ENCODE measurements at regions not wholly inside any gene's neighbourhood (a gene's known extent, or its start where the extent isn't known, plus 50 kb on each side); places are given as distances from the start of the nearest gene placed in this dataset.

- DNase-seq (ENCODE audit: low spot score) (no peak), FAIRE-seq (no peak)
Observed at GRCh38 chr4:117793845-117794480, 240.3 kb upstream of the NDST3 start.

GRCh38 chr4:117796677-117797076, 237.6 kb upstream of the NDST3 start:
- FAIRE-seq (no peak), DNase-seq (ENCODE audit: low spot score) (no peak)

- FAIRE-seq (no peak), DNase-seq (ENCODE audit: low spot score) (no peak)
Observed at GRCh38 chr4:117800636-117801035, 233.7 kb upstream of the NDST3 start.

GRCh38 chr4:117801756-117802155, 232.5 kb upstream of the NDST3 start:
- FAIRE-seq (no peak), DNase-seq (ENCODE audit: low spot score) (no peak)

- no peak for FAIRE-seq
- no peak for DNase-seq (ENCODE audit: low spot score)
Observed at GRCh38 chr4:117811731-117812130, 222.6 kb upstream of the NDST3 start.

- no peak for FAIRE-seq
- DNase-seq (ENCODE audit: low spot score) = no peak
Observed at GRCh38 chr4:117814277-117815246, 219.7 kb upstream of the NDST3 start.

- FAIRE-seq (no peak), DNase-seq (ENCODE audit: low spot score) (no peak)
Observed at GRCh38 chr4:117817301-117817700, 217.0 kb upstream of the NDST3 start.

- DNase-seq (ENCODE audit: low spot score) (no peak), FAIRE-seq (no peak)
Observed at GRCh38 chr4:117821834-117822233, 212.5 kb upstream of the NDST3 start.

GRCh38 chr4:117823388-117823787, 210.9 kb upstream of the NDST3 start:
- FAIRE-seq (no peak), DNase-seq (ENCODE audit: low spot score) (no peak)

GRCh38 chr4:117825600-117825999, 208.7 kb upstream of the NDST3 start:
- no peak for DNase-seq (ENCODE audit: low spot score)
- no peak for FAIRE-seq

- FAIRE-seq = no peak
Observed at GRCh38 chr4:117831060-117831683, 203.1 kb upstream of the NDST3 start.

GRCh38 chr4:117835566-117835965, 198.7 kb upstream of the NDST3 start:
- no peak for DNase-seq (ENCODE audit: low spot score)
- no peak for FAIRE-seq

More at GRCh38 chr4:117831060-117831683, 203.1 kb upstream of the NDST3 start:
- DNase-seq (ENCODE audit: low spot score) = no peak

- FAIRE-seq (no peak), DNase-seq (ENCODE audit: low spot score) (no peak)
Observed at GRCh38 chr4:117844594-117844993, 189.7 kb upstream of the NDST3 start.

- DNase-seq (ENCODE audit: low spot score) (no peak), FAIRE-seq (no peak)
Observed at GRCh38 chr4:117845270-117845669, 189.0 kb upstream of the NDST3 start.

GRCh38 chr4:117847849-117848248, 186.4 kb upstream of the NDST3 start:
- FAIRE-seq (no peak), DNase-seq (ENCODE audit: low spot score) (no peak)

- DNase-seq (ENCODE audit: low spot score) = no peak
- FAIRE-seq = no peak
Observed at GRCh38 chr4:117868201-117868600, 166.1 kb upstream of the NDST3 start.

- no peak for DNase-seq (ENCODE audit: low spot score)
- no peak for FAIRE-seq
Observed at GRCh38 chr4:117873779-117874178, 160.5 kb upstream of the NDST3 start.

GRCh38 chr4:117874216-117874615, 160.1 kb upstream of the NDST3 start:
- DNase-seq (ENCODE audit: low spot score) (no peak), FAIRE-seq (no peak)

GRCh38 chr4:117889978-117890377, 144.3 kb upstream of the NDST3 start:
- DNase-seq (ENCODE audit: low spot score) = no peak
- no peak for FAIRE-seq

GRCh38 chr4:117893207-117893606, 141.1 kb upstream of the NDST3 start:
- DNase-seq (ENCODE audit: low spot score) = peak; percentile 16

GRCh38 chr4:117898496-117898895, 135.8 kb upstream of the NDST3 start:
- no peak for FAIRE-seq
- DNase-seq (ENCODE audit: low spot score) = no peak

More at GRCh38 chr4:117893207-117893606, 141.1 kb upstream of the NDST3 start:
- no peak for FAIRE-seq

GRCh38 chr4:117900832-117901231, 133.5 kb upstream of the NDST3 start:
- FAIRE-seq = no peak

More at GRCh38 chr4:117900832-117901231, 133.5 kb upstream of the NDST3 start:
- no peak for DNase-seq (ENCODE audit: low spot score)
